Keratinocyte (primary cell): ENCODE measurements at regions not wholly inside any gene's neighbourhood (a gene's known extent, or its start where the extent isn't known, plus 50 kb on each side); places are given as distances from the start of the nearest gene placed in this dataset.

Experiments
- CTCF ChIP-seq, 3 experiments: IDR thresholded peaks in 1 of 3; conservative IDR thresholded peaks in 1 of 3; optimal IDR thresholded peaks in 1 of 3; 2 replicates in 2 of 3; 3 replicates in 1 of 3; pipeline versions ENCODE3 to v1.5.1; 2011; ENCODE audit warnings: low read length in 3 of 3, mild to moderate bottlenecking in 3 of 3, moderate library complexity in 2 of 3, control low read depth in 1 of 3, inconsistent platforms in 1 of 3; ENCODE audit not compliant: insufficient read depth in 2 of 3; ENCODE audit errors: extremely low read depth in 1 of 3
- EZH2 ChIP-seq: IDR thresholded peaks from one replicate; pipeline ENCODE4 v1.6.1; 2012; ENCODE audit warnings: inconsistent platforms, mild to moderate bottlenecking, low read length, moderate library complexity

GRCh38 chr2:88303865-88304264 lies 133.7 kb downstream of the THNSL2 start:
- TF ChIP-seq CTCF (optimal IDR thresholded peaks at IDR 0.05 in 1 of 3, IDR thresholded peaks at IDR 0.05 in 1 of 3, conservative IDR thresholded peaks at IDR 0.05 in 1 of 3; ENCODE audit: extremely low read depth in 1 of 3, insufficient read depth in 2 of 3, low read length in 3 of 3) = no peak
- TF ChIP-seq EZH2 = no peak
